Left hindlimb (tissue), 1 donor: ENCODE measurements at regions not wholly inside any gene's neighbourhood (a gene's known extent, or its start where the extent isn't known, plus 50 kb on each side); places are given as distances from the start of the nearest gene placed in this dataset.
"Not testable (repeated sequence)": the region's sequence is repeated elsewhere in the genome, so short reads cannot be mapped to it uniquely, and the experiment has no call there.

Experiments
- DNase-seq: peaks from one replicate; pipeline ENCODE4 v3.0.0-alpha.2; 2018

- no peak for DNase-seq
Observed at GRCh38 chr3:184440151-184440550, 60.3 kb downstream of the CHRD start.

GRCh38 chr3:184441202-184441900 lies 61.5 kb downstream of the CHRD start:
- DNase-seq = no peak

- no peak for DNase-seq
Observed at GRCh38 chr3:184443364-184443763, 63.5 kb downstream of the CHRD start.

GRCh38 chr3:184443831-184444230 lies 64.0 kb downstream of the CHRD start:
- DNase-seq = no peak

- DNase-seq = no peak
Observed at GRCh38 chr3:184448321-184449160, 68.7 kb downstream of the CHRD start.

- no peak for DNase-seq
Observed at GRCh38 chr3:184449161-184449515, 69.3 kb downstream of the CHRD start.

GRCh38 chr3:184450547-184450946 lies 70.7 kb downstream of the CHRD start:
- DNase-seq = no peak

- no peak for DNase-seq
Observed at GRCh38 chr3:184453296-184453695, 73.4 kb downstream of the CHRD start.

GRCh38 chr3:184455991-184456390 lies 76.1 kb downstream of the CHRD start:
- no peak for DNase-seq

- no peak for DNase-seq
Observed at GRCh38 chr3:184456476-184456875, 76.6 kb downstream of the CHRD start.

- no peak for DNase-seq
Observed at GRCh38 chr3:184457329-184457728, 77.5 kb downstream of the CHRD start.

GRCh38 chr3:184457784-184458377 lies 78.0 kb downstream of the CHRD start:
- DNase-seq = not testable (repeated sequence)

GRCh38 chr3:184459355-184459754 lies 79.5 kb downstream of the CHRD start:
- DNase-seq = no peak

GRCh38 chr3:184460276-184460675 lies 80.4 kb downstream of the CHRD start:
- no peak for DNase-seq

GRCh38 chr3:184461219-184461618 lies 81.4 kb downstream of the CHRD start:
- no peak for DNase-seq

- DNase-seq = no peak
Observed at GRCh38 chr3:184465883-184466412, 86.1 kb downstream of the CHRD start.

GRCh38 chr3:184466413-184466960 lies 86.6 kb downstream of the CHRD start:
- DNase-seq = no peak

GRCh38 chr3:184467171-184467570 lies 87.3 kb downstream of the CHRD start:
- DNase-seq = no peak

GRCh38 chr3:184470551-184470950 lies 90.7 kb downstream of the CHRD start:
- no peak for DNase-seq

- no peak for DNase-seq
Observed at GRCh38 chr3:184471439-184471838, 90.1 kb upstream of the EPHB3 start.

GRCh38 chr3:184472723-184473428 lies 88.7 kb upstream of the EPHB3 start:
- no peak for DNase-seq

GRCh38 chr3:184474897-184475296 lies 86.7 kb upstream of the EPHB3 start:
- no peak for DNase-seq

- DNase-seq = no peak
Observed at GRCh38 chr3:184477940-184478339, 83.6 kb upstream of the EPHB3 start.
